GM19043 (cell line): ENCODE measurements at regions not wholly inside any gene's neighbourhood (a gene's known extent, or its start where the extent isn't known, plus 50 kb on each side); places are given as distances from the start of the nearest gene placed in this dataset.
"Not testable (repeated sequence)": the region's sequence is repeated elsewhere in the genome, so short reads cannot be mapped to it uniquely, and the experiment has no call there.

Source experiments
- ATAC-seq: cut with Tn5 transposase; IDR thresholded peaks from one replicate; pipeline ENCODE4 v1.9.1; 2021; ENCODE audit warnings: low read depth; ENCODE audit not compliant: unreplicated experiment

DNA sequence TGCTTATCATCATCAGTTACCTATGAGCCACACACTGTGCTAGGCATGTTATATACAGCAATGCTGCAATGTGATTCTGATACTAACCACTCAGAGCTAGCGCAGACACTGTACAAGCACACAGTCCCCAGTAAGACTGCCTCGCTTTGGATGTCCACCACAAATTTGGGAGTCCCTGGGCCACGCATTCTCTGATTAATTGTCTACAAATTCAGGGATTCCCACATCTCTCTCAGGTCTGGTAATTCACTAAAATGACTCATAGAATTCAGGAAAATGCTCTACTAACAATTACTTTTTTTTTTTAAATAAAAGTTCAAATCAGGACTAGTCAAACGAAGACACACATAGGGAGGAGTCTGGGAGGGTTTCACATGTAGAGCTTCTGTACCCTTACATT lies 652.1 kb upstream of the AADAT start:
- no peak for ATAC-seq

DNA sequence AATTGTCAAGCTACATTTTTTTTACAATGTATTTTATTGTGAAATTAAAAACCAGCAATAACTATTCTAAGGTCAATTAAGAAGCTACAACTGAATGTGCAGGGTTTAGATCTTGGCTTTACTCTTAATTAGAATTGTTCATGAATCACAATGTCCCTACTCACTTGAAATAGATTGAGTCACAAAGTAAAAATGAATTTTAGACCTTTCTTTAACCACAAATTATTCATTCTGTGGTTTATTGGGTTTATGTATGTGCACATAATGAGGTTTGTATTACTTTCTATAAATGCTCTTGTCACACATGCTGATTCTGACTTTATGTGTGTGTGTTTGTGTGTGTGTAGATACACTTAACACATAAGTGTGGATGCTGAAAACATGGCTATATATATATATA lies 647.0 kb upstream of the AADAT start:
- no peak for ATAC-seq

GRCh38 chr4:170729897-170730296 lies 640.1 kb upstream of the AADAT start:
- ATAC-seq = no peak

GRCh38 chr4:170729236-170729635 lies 639.5 kb upstream of the AADAT start:
- ATAC-seq = no peak

DNA sequence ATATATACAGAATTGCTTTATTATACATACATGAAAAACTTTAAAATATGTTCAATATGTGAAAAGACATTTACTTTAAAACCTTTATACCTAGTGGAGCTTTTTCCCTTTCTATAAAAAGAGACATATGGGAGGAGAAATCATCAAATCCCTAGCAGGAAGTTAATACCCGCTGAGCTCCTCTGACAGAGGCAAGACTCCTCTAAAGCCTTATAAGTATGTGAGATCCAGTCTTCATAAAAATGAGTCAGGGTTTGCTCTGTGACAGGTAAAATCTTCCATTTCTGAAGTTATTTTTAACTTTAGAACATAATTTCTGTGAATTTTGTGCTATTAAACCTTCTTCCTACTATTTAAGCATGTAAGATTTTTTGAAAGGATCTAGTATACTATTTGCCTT lies 634.4 kb upstream of the AADAT start:
- no peak for ATAC-seq

- ATAC-seq = no peak
Observed at GRCh38 chr4:170723171-170723570, 633.4 kb upstream of the AADAT start.

DNA sequence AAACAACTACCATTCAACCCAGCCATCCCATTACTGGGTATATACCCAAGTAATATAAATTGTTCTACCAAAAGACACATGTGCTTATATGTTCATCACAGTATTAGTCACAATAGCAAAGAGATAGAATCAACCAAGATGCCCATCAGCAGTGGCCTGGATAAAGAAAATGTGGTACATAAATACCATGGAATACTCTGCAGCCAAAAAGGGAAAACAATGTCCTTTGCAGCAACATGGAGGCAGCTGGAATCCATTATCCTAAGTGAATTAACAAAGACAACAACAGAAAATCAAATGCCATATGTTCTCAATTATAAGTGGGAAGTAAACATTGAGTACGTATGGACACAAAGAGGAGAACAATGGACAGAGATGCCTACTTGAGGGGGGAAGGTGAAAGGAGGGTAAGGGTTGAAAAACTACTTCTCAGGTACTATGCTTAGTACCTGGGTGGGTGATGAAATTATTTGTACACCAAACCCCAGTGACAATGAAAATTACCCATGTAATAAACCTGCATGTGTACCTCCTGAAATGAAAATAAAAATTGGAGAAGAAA lies 632.1 kb upstream of the AADAT start:
- no peak for ATAC-seq

DNA sequence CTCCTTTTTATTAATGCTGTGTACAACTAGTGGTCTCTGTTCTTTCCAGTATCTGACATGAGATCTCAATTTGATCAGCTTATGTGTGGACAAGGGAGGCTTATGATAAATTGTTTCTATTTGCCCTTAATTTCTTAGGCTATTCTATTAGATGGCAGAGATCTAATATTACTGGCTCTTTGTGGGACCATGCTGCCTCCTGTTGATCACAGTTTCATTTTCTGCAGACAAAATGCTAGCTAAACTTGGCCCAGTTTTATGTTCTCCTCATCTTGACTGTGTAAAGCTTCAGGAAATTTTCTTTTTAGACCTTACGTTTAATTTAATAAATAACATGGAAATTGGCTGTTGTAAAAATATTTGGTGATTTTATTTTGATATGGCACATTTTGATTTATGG lies 627.1 kb upstream of the AADAT start:
- ATAC-seq = no peak

DNA sequence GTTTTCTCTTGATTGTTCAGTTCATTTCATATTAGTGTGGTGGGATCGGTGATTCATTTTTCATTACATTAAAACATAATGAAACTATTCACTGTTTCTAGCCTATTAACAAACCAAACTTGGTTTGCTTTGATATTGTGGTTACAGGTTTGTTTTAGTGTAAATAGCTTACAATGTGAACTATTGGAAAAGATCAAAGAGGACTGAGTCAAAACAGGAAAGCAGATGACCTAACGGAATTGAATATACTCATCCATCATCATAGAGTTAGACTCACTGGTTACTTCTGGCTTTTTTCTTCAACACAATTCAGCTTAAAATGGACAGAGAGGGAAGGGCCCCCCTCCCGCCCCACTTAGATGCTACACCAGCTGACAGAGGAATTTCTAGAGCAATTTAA lies 616.2 kb upstream of the AADAT start:
- ATAC-seq = no peak

GRCh38 chr4:170700064-170700463 lies 610.3 kb upstream of the AADAT start:
- no peak for ATAC-seq

GRCh38 chr4:170698334-170698733 lies 608.6 kb upstream of the AADAT start:
- ATAC-seq = peak; percentile 39

DNA sequence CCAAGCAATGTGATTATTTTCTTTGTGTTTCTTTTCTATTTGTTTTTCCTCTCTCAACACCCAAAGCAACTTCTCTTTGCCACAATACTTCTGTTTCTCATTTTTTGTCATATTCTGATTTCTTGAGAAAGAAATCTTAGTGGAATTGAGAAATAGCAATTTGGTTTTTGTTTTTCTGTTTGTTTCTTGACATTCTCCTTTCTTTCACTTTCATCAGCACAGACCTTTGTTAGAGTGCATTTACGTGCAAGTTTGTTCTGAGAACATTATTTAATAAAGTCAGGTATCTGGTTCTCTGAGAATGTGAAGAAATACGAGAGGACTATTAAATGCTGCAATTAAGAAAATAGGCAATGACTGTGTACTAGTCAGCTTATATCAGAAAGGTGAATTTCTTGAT lies 608.1 kb upstream of the AADAT start:
- ATAC-seq = peak; percentile 44

DNA sequence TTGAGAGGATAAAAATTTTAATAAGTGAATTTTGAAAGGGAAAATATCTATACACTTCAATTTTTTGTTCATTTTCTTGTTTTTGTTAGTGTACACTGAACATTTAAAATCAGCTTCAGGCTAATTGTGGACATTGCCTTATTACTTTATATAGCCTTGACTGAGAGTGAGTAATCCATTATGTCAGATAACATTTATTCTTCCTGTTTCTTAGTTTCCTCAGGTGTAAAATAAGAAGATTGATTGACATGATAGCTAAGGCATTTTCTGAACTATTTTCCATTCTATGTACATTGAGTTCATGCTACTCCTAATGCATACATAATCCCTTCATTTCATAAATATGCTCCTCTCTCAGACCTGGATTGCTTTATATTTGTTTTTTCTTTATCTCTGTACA lies 607.3 kb upstream of the AADAT start:
- no peak for ATAC-seq

- ATAC-seq = no peak
Observed at GRCh38 chr4:170691168-170691567, 601.4 kb upstream of the AADAT start.

GRCh38 chr4:170687751-170688150 lies 598.0 kb upstream of the AADAT start:
- ATAC-seq = no peak

DNA sequence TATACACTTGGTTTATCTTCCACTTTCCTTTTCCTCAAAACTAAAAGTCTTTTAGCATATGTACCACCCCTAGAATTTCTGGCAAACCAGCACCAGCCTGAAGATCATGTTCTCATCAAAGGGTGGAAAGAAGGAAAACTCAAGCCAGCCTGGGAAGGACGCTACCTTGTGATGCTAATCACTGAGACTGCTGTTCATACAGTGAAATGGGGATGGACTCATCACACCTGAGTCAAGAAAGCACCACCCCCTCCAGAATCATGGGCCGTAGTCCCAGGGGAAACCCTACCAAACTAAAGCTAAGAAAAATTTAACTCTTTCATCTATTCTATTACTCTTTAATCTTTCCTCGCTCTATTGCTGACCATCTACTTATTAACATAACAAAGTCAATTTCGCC lies 595.9 kb upstream of the AADAT start:
- not testable (repeated sequence) for ATAC-seq

GRCh38 chr4:170682558-170683294 lies 593.0 kb upstream of the AADAT start:
- ATAC-seq = no peak

GRCh38 chr4:170682087-170682486 lies 592.3 kb upstream of the AADAT start:
- not testable (repeated sequence) for ATAC-seq

DNA sequence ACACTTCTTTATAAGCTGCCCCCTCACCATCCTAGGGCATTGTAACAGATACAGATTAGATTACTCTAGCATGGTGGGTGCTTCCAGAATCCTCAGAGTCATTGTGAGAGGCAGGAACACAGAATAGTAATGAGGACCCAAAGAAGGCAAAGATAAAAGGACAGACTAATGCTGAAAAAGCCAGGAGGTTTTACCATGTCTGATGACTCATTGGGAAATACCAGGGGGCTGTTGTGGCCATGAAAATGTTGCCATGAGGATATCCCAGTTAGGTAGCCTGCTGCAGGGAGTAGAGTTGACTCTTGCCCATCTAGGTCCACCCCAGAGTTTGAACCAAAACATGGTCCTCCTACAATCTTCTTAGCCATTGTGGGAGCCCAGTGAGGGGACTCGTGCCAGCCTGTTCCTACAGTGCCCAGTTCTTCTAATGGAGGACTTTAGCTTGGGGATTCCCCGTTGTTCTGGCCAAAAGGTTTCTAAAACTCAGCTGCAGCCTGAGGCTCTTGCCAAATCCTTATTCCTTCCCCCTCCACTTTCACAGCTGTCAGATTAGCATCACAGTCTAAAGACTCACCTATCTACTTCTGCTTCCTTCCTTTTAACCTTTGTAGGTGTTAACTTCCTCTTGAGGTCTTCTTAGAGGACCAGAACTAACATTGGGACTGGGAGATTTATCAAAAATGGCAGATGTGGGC lies 586.0 kb upstream of the AADAT start:
- ATAC-seq = no peak

GRCh38 chr4:170674176-170674575 lies 584.4 kb upstream of the AADAT start:
- ATAC-seq = no peak

DNA sequence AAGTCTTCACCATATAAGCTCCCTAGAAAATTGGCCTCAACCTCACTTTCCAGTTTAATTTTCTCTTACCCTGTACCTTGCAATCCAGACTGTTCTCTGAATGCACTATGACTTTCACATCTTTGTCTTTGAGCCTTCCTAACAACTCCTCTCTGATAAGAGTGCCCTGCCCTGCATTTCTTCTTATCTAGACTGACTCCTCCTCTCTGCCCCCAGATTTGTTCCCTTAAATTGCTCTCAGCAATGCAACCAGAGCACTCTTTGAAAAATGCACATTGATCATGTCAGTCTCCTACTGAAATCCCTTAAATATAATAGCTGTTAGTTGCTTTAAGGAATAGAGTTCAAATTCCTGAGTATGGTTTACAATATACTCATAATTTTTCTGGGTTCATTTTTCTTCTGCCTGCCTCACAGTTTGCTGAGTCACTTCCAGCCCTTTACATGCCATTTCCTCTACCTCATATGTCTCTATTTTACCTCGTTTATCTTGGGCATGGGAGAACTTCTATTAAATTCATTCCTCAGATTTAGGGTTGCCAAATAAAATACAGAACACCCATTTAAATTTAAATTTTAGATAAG lies 582.7 kb upstream of the AADAT start:
- ATAC-seq = no peak

- no peak for ATAC-seq
Observed at GRCh38 chr4:170671171-170671570, 581.4 kb upstream of the AADAT start.
